H1 (cell line): ENCODE measurements at regions not wholly inside any gene's neighbourhood (a gene's known extent, or its start where the extent isn't known, plus 50 kb on each side); places are given as distances from the start of the nearest gene placed in this dataset.

Experiments
- CTCF ChIA-PET: fragments of 300-600 bp; sonication (Branson Sonifier 250); formaldehyde crosslinking; loops from one replicate; lab custom pipeline; 2021; ENCODE audit not compliant: partially characterized antibody; lab: Charles Lee
- POLR2A ChIA-PET: fragments of 300-600 bp; sonication (Branson Sonifier 250); formaldehyde crosslinking; loops from one replicate; lab custom pipeline; 2021; ENCODE audit warnings: inconsistent platforms; ENCODE audit not compliant: partially characterized antibody; lab: Charles Lee
- DNase-seq, 2 experiments: peaks; one replicate each; pipeline versions ENCODE4 v3.0.0 to v3.0.0-alpha.2; 2010 to 2022; ENCODE audit warnings: low spot score in 2 of 2, low read depth in 1 of 2, mixed read lengths in 1 of 2
- FAIRE-seq: peaks from 2 replicates; lab custom pipeline; 2011; peaks lifted over from hg19 to GRCh38; lab: Jason Lieb, UNC
- H2AFZ ChIP-seq: 2 replicates; pipeline ENCODE4 v1.8.1; 2012; ENCODE audit warnings: low read length, inconsistent platforms
- H2AK5ac ChIP-seq: 2 replicates; pipeline ENCODE4 v1.6.1; 2013; ENCODE audit warnings: low read depth, low read length
- H2BK120ac ChIP-seq: replicated peaks from 2 replicates; pipeline ENCODE3; 2013; ENCODE audit warnings: low read depth, low read length, inconsistent platforms
- H2BK12ac ChIP-seq: 2 replicates; pipeline ENCODE4 v1.6.1; 2013; ENCODE audit warnings: low read depth, low read length
- H2BK15ac ChIP-seq: 2 replicates; pipeline ENCODE4 v1.6.1; 2013; ENCODE audit warnings: low read length
- H2BK20ac ChIP-seq: 2 replicates; pipeline ENCODE4 v1.6.1; 2013; ENCODE audit warnings: low read length
- H2BK5ac ChIP-seq: 2 replicates; pipeline ENCODE4 v1.6.1; 2013; ENCODE audit warnings: low read depth, low read length
- H3K14ac ChIP-seq: 2 replicates; pipeline ENCODE4 v1.6.1; 2013; ENCODE audit warnings: inconsistent platforms; ENCODE audit not compliant: insufficient read length
- H3K18ac ChIP-seq: 2 replicates; pipeline ENCODE4 v1.6.1; 2013; ENCODE audit warnings: low read length; ENCODE audit errors: extremely low read depth
- H3K23ac ChIP-seq: 2 replicates; pipeline ENCODE4 v1.6.1; 2013; ENCODE audit warnings: inconsistent platforms; ENCODE audit not compliant: insufficient read length
- H3K23me2 ChIP-seq: 2 replicates; pipeline ENCODE4 v1.6.1; 2013; ENCODE audit warnings: low read depth, low read length
- H3K27ac ChIP-seq: 2 replicates; pipeline ENCODE4 v1.6.1; 2011; ENCODE audit warnings: low read depth, low read length, inconsistent platforms
- H3K27me3 ChIP-seq, 4 experiments: replicated peaks in 1 of 4; 1 replicate in 1 of 4; 2 replicates in 3 of 4; pipeline versions ENCODE4 v1.6.1 to v1.8.1; 2011 to 2013; ENCODE audit warnings: low read length in 3 of 4, mild to moderate bottlenecking in 3 of 4, inconsistent platforms in 2 of 4, mixed read lengths in 2 of 4, moderate library complexity in 1 of 4; ENCODE audit not compliant: control insufficient read depth in 3 of 4, insufficient read depth in 3 of 4; ENCODE audit errors: extremely low read depth in 1 of 4
- H3K36me3 ChIP-seq, 4 experiments: 2 replicates each; pipeline versions ENCODE4 v1.6.1 to v1.8.1; 2011 to 2013; ENCODE audit warnings: mild to moderate bottlenecking in 4 of 4, low read length in 3 of 4, moderate library complexity in 2 of 4, control low read depth in 1 of 4, inconsistent platforms in 1 of 4; ENCODE audit not compliant: insufficient read depth in 4 of 4, control insufficient read depth in 2 of 4
- H3K4ac ChIP-seq: replicated peaks from 2 replicates; pipeline ENCODE3; 2013; ENCODE audit warnings: low read length, low read depth, mixed read lengths, inconsistent platforms; ENCODE audit not compliant: insufficient read length
- H3K4me1 ChIP-seq, 4 experiments: replicated peaks in 1 of 4; 1 replicate in 1 of 4; 2 replicates in 3 of 4; pipeline versions ENCODE4 v1.6.1 to v1.8.1; 2011 to 2013; ENCODE audit warnings: low read length in 3 of 4, inconsistent platforms in 2 of 4, mixed read lengths in 1 of 4; ENCODE audit not compliant: insufficient read depth in 4 of 4, control insufficient read depth in 3 of 4
- H3K4me2 ChIP-seq, 2 experiments: 2 replicates each; pipeline versions ENCODE4 v1.6.1 to v1.8.1; 2011 to 2013; ENCODE audit warnings: low read depth in 2 of 2, low read length in 2 of 2, control low read depth in 1 of 2, inconsistent platforms in 1 of 2, mild to moderate bottlenecking in 1 of 2; ENCODE audit not compliant: insufficient read depth in 1 of 2
- H3K4me3 ChIP-seq, 4 experiments: fragments of 200-600, 300-600 bp in 1 of 4; sonication (generic), shearing (Covaris generic), sonication (Bioruptor Twin) in 1 of 4; 2 replicates each; pipeline versions ENCODE4 v1.5.1 to v1.8.1; 2011 to 2016; ENCODE audit warnings: low read length in 4 of 4, low read depth in 3 of 4, control low read depth in 2 of 4, inconsistent platforms in 2 of 4, mild to moderate bottlenecking in 2 of 4, mixed read lengths in 1 of 4, moderate library complexity in 1 of 4; ENCODE audit not compliant: insufficient read depth in 2 of 4; ENCODE audit errors: extremely low read depth in 1 of 4
- H3K56ac ChIP-seq: replicated peaks from 2 replicates; pipeline ENCODE3; 2013; ENCODE audit warnings: low read depth, mild to moderate bottlenecking, mixed read lengths, low read length, inconsistent platforms; ENCODE audit not compliant: insufficient read length
- H3K79me1 ChIP-seq: 2 replicates; pipeline ENCODE4 v1.6.1; 2013; ENCODE audit warnings: low read depth, low read length, control low read depth
- H3K79me2 ChIP-seq, 2 experiments: 2 replicates each; pipeline versions ENCODE4 v1.6.1 to v1.8.1; 2012 to 2013; ENCODE audit warnings: low read length in 2 of 2, mild to moderate bottlenecking in 2 of 2, inconsistent platforms in 1 of 2; ENCODE audit not compliant: insufficient read depth in 2 of 2, control insufficient read depth in 1 of 2
- H3K9ac ChIP-seq, 4 experiments: replicated peaks in 1 of 4; 1 replicate in 1 of 4; 2 replicates in 3 of 4; pipeline versions ENCODE4 v1.6.1 to v1.8.1; 2011 to 2013; ENCODE audit warnings: low read depth in 3 of 4, low read length in 3 of 4, control low read depth in 2 of 4, mild to moderate bottlenecking in 2 of 4, moderate library complexity in 2 of 4, inconsistent platforms in 1 of 4; ENCODE audit errors: extremely low read depth in 1 of 4
- H3K9me3 ChIP-seq, 2 experiments: 2 replicates each; pipeline versions ENCODE4 v1.6.1 to v1.8.1; 2012 to 2013; ENCODE audit warnings: mild to moderate bottlenecking in 2 of 2, moderate library complexity in 2 of 2, control low read depth in 1 of 2, inconsistent platforms in 1 of 2, low read depth in 1 of 2, low read length in 1 of 2, mixed read lengths in 1 of 2; ENCODE audit not compliant: insufficient read depth in 2 of 2
- H4K20me1 ChIP-seq, 2 experiments: replicated peaks in 1 of 2; 2 replicates each; pipeline versions ENCODE3 to v1.8.1; 2011 to 2013; ENCODE audit warnings: inconsistent platforms in 2 of 2, low read length in 2 of 2, mild to moderate bottlenecking in 1 of 2; ENCODE audit not compliant: insufficient read depth in 2 of 2, control insufficient read depth in 1 of 2
- H4K5ac ChIP-seq: 2 replicates; pipeline ENCODE4 v1.6.1; 2013; ENCODE audit warnings: low read length, low read depth, mixed read lengths, inconsistent platforms; ENCODE audit not compliant: insufficient read length
- H4K8ac ChIP-seq: 2 replicates; pipeline ENCODE4 v1.8.0; 2013; ENCODE audit warnings: mild to moderate bottlenecking, moderate library complexity, low read length, inconsistent platforms; ENCODE audit not compliant: insufficient read depth; ENCODE audit errors: extremely low read depth
- H4K91ac ChIP-seq: replicated peaks from 2 replicates; pipeline ENCODE3; 2013; ENCODE audit warnings: low read length, mixed read lengths, inconsistent platforms; ENCODE audit not compliant: insufficient read length
- ATF2 ChIP-seq: IDR thresholded peaks from 2 replicates; pipeline ENCODE4 v1.6.1; 2012; ENCODE audit warnings: low read length, inconsistent platforms
- CBX5 ChIP-seq: fragments of 300-800, 300-1000 bp; sonication (generic); IDR thresholded peaks from 2 replicates; pipeline ENCODE4 v1.7.1; 2016; ENCODE audit warnings: antibody characterized with exemption, low read length, low read depth
- CEBPB ChIP-seq: IDR thresholded peaks from 2 replicates; pipeline ENCODE4 v1.6.1; 2012; ENCODE audit warnings: low read depth, low read length
- CTBP2 ChIP-seq: IDR thresholded peaks from 2 replicates; pipeline ENCODE4 v1.7.0; 2011; ENCODE audit warnings: borderline replicate concordance, mild to moderate bottlenecking, moderate library complexity, mixed read lengths, low read length; ENCODE audit not compliant: insufficient read depth, insufficient read length
- EP300 ChIP-seq, 2 experiments: IDR thresholded peaks; 1 replicate in 1 of 2; 2 replicates in 1 of 2; pipeline ENCODE4 v1.6.1; 2011 to 2012; ENCODE audit warnings: low read depth in 2 of 2, low read length in 2 of 2, mild to moderate bottlenecking in 2 of 2, borderline replicate concordance in 1 of 2, inconsistent platforms in 1 of 2, moderate library complexity in 1 of 2
- FOSL1 ChIP-seq: IDR thresholded peaks from 2 replicates; pipeline ENCODE4 v1.6.1; 2011; ENCODE audit warnings: mild to moderate bottlenecking, low read depth, low read length, moderate library complexity; ENCODE audit not compliant: insufficient read depth
- JUN ChIP-seq: IDR thresholded peaks from 2 replicates; pipeline ENCODE4 v1.6.1; 2011; ENCODE audit warnings: low read depth, mild to moderate bottlenecking, improper control_type of control experiment, low read length
- NRF1 ChIP-seq: IDR thresholded peaks from 2 replicates; pipeline ENCODE4 v1.6.1; 2011; ENCODE audit warnings: mild to moderate bottlenecking, low read depth, low read length, improper control_type of control experiment
- RNF2 ChIP-seq: fragments of 200-900, 300-1000 bp; sonication (generic); IDR thresholded peaks from 2 replicates; pipeline ENCODE4 v1.7.1; 2016; ENCODE audit warnings: borderline replicate concordance, low read depth, mild to moderate bottlenecking, antibody characterized with exemption, low read length; ENCODE audit not compliant: poor library complexity, severe bottlenecking; ENCODE audit errors: missing control alignments
- SP1 ChIP-seq: IDR thresholded peaks from 2 replicates; pipeline ENCODE4 v1.6.1; 2011; ENCODE audit warnings: low read depth, low read length
- SP4 ChIP-seq: IDR thresholded peaks from 2 replicates; pipeline ENCODE4 v1.6.1; 2012; ENCODE audit warnings: low read length, inconsistent platforms
- SRF ChIP-seq: IDR thresholded peaks from 2 replicates; pipeline ENCODE4 v1.6.1; 2011; ENCODE audit warnings: mild to moderate bottlenecking, low read depth, low read length, moderate library complexity
- SUZ12 ChIP-seq: fragments of 200-600 bp; sonication (generic); IDR thresholded peaks from 2 replicates; pipeline ENCODE4 v1.6.1; 2012; ENCODE audit warnings: mild to moderate bottlenecking, inconsistent platforms, low read length, moderate library complexity, mixed read lengths
- WGBS, 2 experiments: shearing (Covaris generic) in 1 of 2; methylation state at CpG; one replicate each; pipeline versions ENCODE4 v1.1.6 to v1.1.7; 2013 to 2015; ENCODE audit warnings: low lambda C conversion rate in 2 of 2, mixed read lengths in 2 of 2, inconsistent platforms in 1 of 2, low coverage in 1 of 2, missing lambda C conversion rate in 1 of 2; ENCODE audit not compliant: insufficient replicate concordance in 2 of 2, insufficient coverage in 1 of 2, insufficient read length in 1 of 2; ENCODE audit errors: extremely low coverage in 1 of 2, missing lambda C conversion rate in 1 of 2; 5-methylcytosine and 5-hydroxymethylcytosine counted together

GRCh38 chr1:4086921-4087320 lies 186.8 kb upstream of the C1orf174 start:
- no peak overlapping the region for H4K5ac ChIP-seq
- no peak overlapping the region for H2AFZ ChIP-seq
- H3K79me1 ChIP-seq = no peaks in the 10 kb centered on the region
- H3K56ac ChIP-seq = no peak overlapping the region
- no peak overlapping the region for H3K14ac ChIP-seq
- H2BK20ac ChIP-seq = no peak overlapping the region
- H3K27me3 ChIP-seq = no peaks in the 10 kb centered on the region
- no peaks in the 10 kb centered on the region for H3K23me2 ChIP-seq
- no peak overlapping the region for H3K9ac ChIP-seq
- H3K79me2 ChIP-seq = no peaks in the 10 kb centered on the region
- H3K18ac ChIP-seq = no peak overlapping the region
- no peak overlapping the region for H2BK15ac ChIP-seq
- no peak overlapping the region for H3K23ac ChIP-seq
- no peaks in the 10 kb centered on the region for H4K20me1 ChIP-seq
- POLR2A ChIA-PET = no interaction called here
- no peak overlapping the region for H3K27ac ChIP-seq
- H4K8ac ChIP-seq = no peak overlapping the region
- H3K4me2 ChIP-seq = no peak overlapping the region
- H2BK120ac ChIP-seq = no peak overlapping the region
- H3K4ac ChIP-seq = no peak overlapping the region
- CTCF ChIA-PET = no interaction called here
- no peak overlapping the region for H3K4me3 ChIP-seq
- H4K91ac ChIP-seq = no peak overlapping the region
- no peaks in the 10 kb centered on the region for H3K36me3 ChIP-seq
- no peak overlapping the region for H2BK12ac ChIP-seq
- DNase-seq = no peak
- no peak for FAIRE-seq
- 100% methylated on average over 4 of the region's 4 CpGs; no CpG with 5 or more reads in 1 of the 2 experiments for WGBS, 2 experiments
- H2AK5ac ChIP-seq = no peak overlapping the region
- H2BK5ac ChIP-seq = no peak overlapping the region
- no peaks in the 10 kb centered on the region for H3K4me1 ChIP-seq
- H3K9me3 ChIP-seq = peaks cover 2 to 4% of the 10 kb centered on the region in 2 experiments; a peak in 1 of 4 replicates
- TF ChIP-seq ATF2 = no peak
- TF ChIP-seq CBX5 = no peak
- no peak for TF ChIP-seq RNF2
- TF ChIP-seq SRF = no peak
- no peak for TF ChIP-seq NRF1
- TF ChIP-seq JUN = no peak
- no peak for TF ChIP-seq FOSL1
- no peak for TF ChIP-seq CEBPB
- TF ChIP-seq CTBP2 = no peak
- TF ChIP-seq SP1 = no peak
- no peak for TF ChIP-seq SUZ12
- no peak for TF ChIP-seq SP4
- TF ChIP-seq EP300 (IDR thresholded peaks at IDR 0.05; ENCODE audit: borderline replicate concordance in 1 of 2, low read depth in 2 of 2, low read length in 2 of 2) = no peak
